Loucy (cell line): ENCODE measurements at regions not wholly inside any gene's neighbourhood (a gene's known extent, or its start where the extent isn't known, plus 50 kb on each side); places are given as distances from the start of the nearest gene placed in this dataset.

Experiments used
- CTCF ChIP-seq: fragments of 200-600 bp; sonication (generic); conservative IDR thresholded peaks from 2 replicates; pipeline ENCODE4 v1.5.1; 2014; ENCODE audit warnings: mild to moderate bottlenecking, antibody characterized with exemption, low read length
- EZH2phosphoT487 ChIP-seq: fragments of 200-600 bp; IDR thresholded peaks from 2 replicates; pipeline ENCODE4 v1.6.1; 2018; ENCODE audit warnings: antibody characterized with exemption, mild to moderate bottlenecking, moderate library complexity, borderline replicate concordance

GRCh38 chr12:105483691-105484090, 153.2 kb downstream of the C12orf75 start:
- TF ChIP-seq CTCF (no peak), EZH2phosphoT487 (no peak)
